ENCODE measurements at regions not wholly inside any gene's neighbourhood (a gene's known extent, or its start where the extent isn't known, plus 50 kb on each side); places are given as distances from the start of the nearest gene placed in this dataset.
"Not testable (repeated sequence)": the region's sequence is repeated elsewhere in the genome, so short reads cannot be mapped to it uniquely, and the experiment has no call there.

GRCh38 chr3:38964646-38965045 is 87.1 kb downstream of the SCN11A start:
- DNase-seq = no peak

DNA sequence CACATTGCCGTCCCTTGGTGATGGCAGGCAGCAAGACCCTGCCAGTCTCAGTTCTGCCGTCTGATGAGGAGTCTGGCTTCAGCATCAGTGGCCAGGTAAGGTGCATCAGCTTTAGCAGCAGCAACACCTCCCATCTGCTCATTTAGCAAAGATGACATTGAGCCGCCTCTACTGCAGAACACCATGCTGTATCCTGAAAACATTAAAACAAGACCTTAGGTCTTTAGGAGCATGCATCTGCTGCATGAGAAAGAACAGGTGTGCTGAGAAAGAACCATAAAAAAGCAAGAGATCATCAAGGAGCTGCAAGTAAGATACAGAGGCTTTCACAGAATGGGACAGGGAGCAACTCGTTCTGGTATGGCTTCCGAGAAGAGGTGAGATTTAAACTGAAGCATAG is 87.5 kb downstream of the SCN11A start:
- no peak for DNase-seq

DNA sequence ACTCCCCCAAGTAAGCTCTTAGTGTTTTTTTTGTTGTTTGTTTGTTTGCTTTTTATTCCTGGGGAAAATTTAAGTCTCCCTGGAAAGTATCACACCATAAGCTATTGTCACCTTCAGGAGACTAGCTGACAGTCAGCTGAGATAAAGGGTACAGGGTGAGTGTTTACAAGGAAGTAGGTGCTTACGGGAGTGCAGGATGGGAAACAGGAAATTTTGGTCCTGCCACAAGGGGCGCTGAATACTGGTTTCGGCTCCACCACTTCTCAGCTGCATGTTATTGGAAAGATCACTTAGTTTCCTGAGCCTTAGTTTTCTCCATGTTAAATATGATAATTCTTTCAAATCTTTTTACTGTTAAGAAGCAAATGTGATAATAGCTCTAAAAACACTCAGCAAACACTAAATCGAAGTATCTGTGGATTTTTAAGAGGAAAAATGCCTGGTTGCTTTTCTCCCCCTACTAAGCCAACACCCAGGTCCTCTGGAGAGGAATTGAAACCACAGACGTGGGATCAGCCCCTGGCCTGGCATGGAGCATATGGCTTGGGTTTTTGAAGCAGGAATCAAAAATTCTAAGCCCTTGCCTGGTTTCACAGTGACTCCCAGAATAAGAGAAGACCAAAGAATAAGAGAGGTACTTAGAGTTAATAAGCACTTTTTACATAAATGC is 90.7 kb downstream of the SCN11A start:
- peak; percentile 11 to 41 for DNase-seq

- no peak for DNase-seq
These were observed 91.6 kb downstream of the SCN11A start for GRCh38 chr3:38960042-38960622.

- DNase-seq = no peak
These were observed 93.6 kb downstream of the SCN11A start for GRCh38 chr3:38958026-38958720.

DNA sequence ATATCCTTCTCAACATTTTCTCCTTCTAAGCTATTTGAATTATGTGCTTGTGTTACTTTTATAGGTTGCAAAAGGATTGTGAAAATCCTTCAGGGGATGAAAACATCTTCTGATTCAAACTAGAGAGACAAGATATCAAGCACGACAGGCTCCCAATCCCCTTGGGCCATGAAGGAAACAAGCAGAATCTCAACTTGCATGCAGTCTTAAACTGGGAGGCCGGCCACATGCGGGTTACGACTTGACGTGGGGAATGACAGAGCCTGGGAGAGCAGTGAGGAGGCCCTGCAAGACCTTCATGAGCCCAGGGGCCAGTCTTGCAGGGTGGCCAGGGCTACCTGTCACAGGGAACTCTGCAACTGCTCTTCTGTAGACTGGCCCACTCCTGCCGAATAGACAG is 94.4 kb downstream of the SCN11A start:
- DNase-seq = no peak

DNA sequence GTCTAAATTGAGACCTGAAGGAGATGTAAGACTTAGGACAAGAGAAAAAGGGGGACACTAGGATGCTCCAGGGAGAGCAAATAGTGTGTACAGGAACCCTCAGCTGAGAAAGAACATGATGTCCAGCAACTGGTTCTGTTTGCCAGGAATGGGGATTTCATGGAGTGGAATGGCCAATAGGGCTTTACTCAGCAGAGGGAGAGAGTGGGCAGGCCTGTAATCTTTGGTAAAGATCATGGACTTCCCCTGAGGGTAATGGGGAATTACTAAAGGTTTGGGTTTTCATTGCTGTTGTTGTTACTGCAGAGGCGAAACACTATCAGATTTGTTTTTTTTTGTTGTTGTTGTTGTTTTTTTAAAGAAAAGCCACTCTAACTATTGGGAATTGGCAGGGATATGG is 99.0 kb downstream of the SCN11A start:
- no peak for DNase-seq

DNA sequence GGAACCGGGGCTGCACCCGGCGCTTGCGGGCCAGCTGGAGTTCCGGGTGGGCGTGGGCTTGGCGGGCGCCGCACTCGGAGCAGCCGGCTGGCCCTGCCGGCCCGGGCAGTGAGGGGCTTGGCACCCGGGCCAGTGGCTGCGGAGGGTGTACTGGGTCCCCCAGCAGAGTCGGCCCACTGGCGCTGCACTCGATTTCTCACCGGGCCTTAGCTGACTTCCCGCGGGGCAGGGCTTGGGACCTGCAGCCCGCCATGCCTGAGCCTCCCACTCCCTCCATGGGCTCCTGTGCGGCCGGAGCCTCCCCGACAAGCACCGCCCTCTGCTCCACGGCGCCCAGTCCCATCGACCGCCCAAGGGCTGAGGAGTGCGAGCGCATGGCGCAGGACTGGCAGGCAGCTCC is 100.6 kb downstream of the SCN11A start:
- not testable (repeated sequence) for DNase-seq

- DNase-seq = no peak
These were observed 101.2 kb downstream of the SCN11A start for GRCh38 chr3:38950581-38950980.

- no peak for DNase-seq
These were observed 101.8 kb downstream of the SCN11A start for GRCh38 chr3:38949994-38950393.

- no peak for DNase-seq
These were observed 111.3 kb downstream of the SCN11A start for GRCh38 chr3:38940394-38940793.

DNA sequence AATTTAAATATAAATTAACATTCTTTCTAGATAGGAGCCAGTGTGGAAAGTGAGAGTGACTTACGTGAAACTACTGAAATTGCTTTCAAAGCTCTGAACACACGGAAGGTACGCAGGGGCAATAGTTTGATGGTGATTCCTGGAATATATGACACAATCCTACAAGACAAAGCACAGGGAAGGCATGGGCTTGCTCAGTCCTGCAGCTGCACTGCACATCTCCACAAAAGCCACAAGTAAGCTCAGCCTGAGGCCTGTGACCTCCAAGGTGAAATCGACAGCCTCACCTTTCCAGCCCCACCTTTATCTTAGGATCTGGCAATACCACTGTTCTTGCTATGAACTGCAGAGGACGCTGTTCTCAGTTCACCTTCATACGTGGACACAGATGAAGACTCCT is 109.3 kb upstream of the SCN10A start:
- DNase-seq = no peak

- DNase-seq = no peak
These were observed 100.7 kb upstream of the SCN10A start for GRCh38 chr3:38916706-38917105.

DNA sequence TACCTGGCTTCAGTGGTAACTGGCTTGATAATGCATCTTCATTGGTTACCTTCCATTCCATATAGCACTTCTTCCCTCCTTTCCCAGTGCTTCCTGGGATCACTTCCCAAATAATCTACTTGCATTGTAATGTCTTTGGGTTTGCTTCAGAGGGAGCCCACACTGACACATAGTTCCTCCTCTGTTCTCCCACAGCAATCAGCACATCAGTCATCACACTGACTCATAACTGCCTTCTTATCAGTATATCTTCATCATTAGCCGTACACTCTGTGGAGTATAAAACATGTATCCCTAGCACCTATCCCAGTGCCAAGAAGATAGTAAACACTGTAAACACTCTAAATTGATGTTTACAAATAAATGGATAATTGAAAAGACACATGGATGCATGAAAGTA is 91.4 kb upstream of the SCN10A start:
- DNase-seq = no peak

DNA sequence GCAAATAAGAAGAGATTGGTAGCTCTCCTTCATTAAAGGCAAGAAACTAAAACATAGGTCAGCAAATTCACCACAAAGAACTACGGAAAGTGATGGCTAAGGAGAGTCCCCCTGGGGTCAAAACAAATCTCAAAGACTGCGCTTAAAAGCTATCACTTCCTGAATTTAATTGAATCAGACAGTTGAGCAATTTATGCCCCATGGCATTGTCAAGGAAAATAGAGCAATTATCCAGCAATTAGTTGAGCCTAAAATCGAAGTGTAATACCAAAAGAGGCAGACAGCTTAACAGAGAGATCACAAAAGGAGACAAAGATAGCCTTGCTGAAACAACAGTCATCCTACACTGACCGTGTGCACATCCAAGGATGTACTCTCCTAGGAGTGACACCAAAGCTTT is 74.4 kb upstream of the SCN10A start:
- no peak for DNase-seq

- DNase-seq = no peak
These were observed 62.6 kb upstream of the SCN10A start for GRCh38 chr3:38878646-38879045.

Measured in NCI-H1930 (cell line).